Adrenal gland (tissue), 9 donors: ENCODE measurements at regions not wholly inside any gene's neighbourhood (a gene's known extent, or its start where the extent isn't known, plus 50 kb on each side); places are given as distances from the start of the nearest gene placed in this dataset.

Experiments used
- DNase-seq, 7 donors: peaks; one replicate each; pipeline ENCODE4 v3.0.0-alpha.2; 2019 to 2020
- H3K27ac ChIP-seq, 5 donors: fragments of 200-600 bp; sonication (generic) in 4 of 5; 1 replicate in 3 of 5; 2 replicates in 2 of 5; pipeline versions ENCODE4 v1.5.1 to v1.8.0; 2016 to 2020; ENCODE audit warnings: mild to moderate bottlenecking in 1 of 5
- H3K27me3 ChIP-seq: fragments of 200-600 bp; 2 replicates; pipeline ENCODE4 v1.8.0; 2021
- H3K36me3 ChIP-seq, 2 donors: fragments of 200-600 bp; replicated peaks in 1 of 2; 1 replicate in 1 of 2; 2 replicates in 1 of 2; pipeline versions ENCODE4 v1.5.1 to v1.8.0; 2018 to 2022
- H3K4me1 ChIP-seq, 2 donors: fragments of 200-600 bp; replicated peaks in 1 of 2; 1 replicate in 1 of 2; 2 replicates in 1 of 2; pipeline versions ENCODE4 v1.5.1 to v1.8.0; 2018 to 2021
- H3K4me3 ChIP-seq, 4 donors: fragments of 200-600 bp; sonication (generic) in 3 of 4; one replicate each; pipeline ENCODE4 v1.5.1; 2016 to 2018
- H3K9me3 ChIP-seq, 3 donors: fragments of 200-600 bp; sonication (generic) in 1 of 3; replicated peaks in 1 of 3; 1 replicate in 2 of 3; 2 replicates in 1 of 3; pipeline versions ENCODE4 v1.5.1 to v1.8.0; 2016 to 2021
- CTCF ChIP-seq, 6 experiments: fragments of 450-650 bp in 4 of 6; fragments of 200-600 bp in 2 of 6; sonication (generic) in 1 of 6; IDR thresholded peaks; 1 replicate in 5 of 6; 2 replicates in 1 of 6; pipeline versions ENCODE4 v1.5.1 to v1.8.0; 2016 to 2021; ENCODE audit warnings: antibody characterized with exemption in 6 of 6, mild to moderate bottlenecking in 2 of 6, moderate library complexity in 1 of 6
- POLR2A ChIP-seq, 2 donors: fragments of 450-650 bp; IDR thresholded peaks; one replicate each; pipeline ENCODE4 v1.6.1; 2017; ENCODE audit warnings: antibody characterized with exemption in 2 of 2, mild to moderate bottlenecking in 2 of 2, moderate library complexity in 1 of 2
- WGBS, 4 donors: extraction: QIAGEN DNeasy Blood & Tissue Kit in 2 of 4; methylation state at CpG; one replicate each; pipeline versions ENCODE4 v1.1.5 to v1.1.7; 2013 to 2017; 5-methylcytosine and 5-hydroxymethylcytosine counted together
- intact Hi-C, 2 donors: fragments of 100-400 bp; cut with DNase I; formaldehyde crosslinking; loops; one replicate each; pipeline versions ENCODE4 v1.14.1 to v1.15.0; 2022 to 2023
- donor health status: healthy with polysubstance abuse.
- donor health status: Bipolar disorder and iron deficiency.
- donor health status: DM: yes; HTN: yes; CAD: no.
- donor health status: DM: no; HTN: no; CAD: no.
- donor health status: DM: no; HTN: no; CAD: no.

GRCh38 chr6:122302067-122302466 lies 97.4 kb upstream of the HSF2 start:
- no peak overlapping the region for H3K4me3 ChIP-seq
- H3K4me1 ChIP-seq: no peaks in the 10 kb centered on the region
- intact Hi-C loops: no loop called here
- TF ChIP-seq POLR2A (IDR thresholded peaks at IDR 0.05) (no peak), CTCF (IDR thresholded peaks at IDR 0.05) (no peak)
- H3K27ac ChIP-seq: no peak overlapping the region
- no peak for DNase-seq
- no peaks in the 10 kb centered on the region for H3K36me3 ChIP-seq
- H3K27me3 ChIP-seq: no peaks in the 10 kb centered on the region
- H3K9me3 ChIP-seq: no peaks in the 10 kb centered on the region
- 92 to 94% (median 92%) methylated on average over 2 of the region's 2 CpGs for WGBS, 4 donors

GRCh38 chr6:122307577-122307976 lies 91.9 kb upstream of the HSF2 start:
- no peaks in the 10 kb centered on the region for H3K27me3 ChIP-seq
- no peak overlapping the region for H3K27ac ChIP-seq
- H3K9me3 ChIP-seq: no peaks in the 10 kb centered on the region
- TF ChIP-seq CTCF (IDR thresholded peaks at IDR 0.05) (no peak), POLR2A (IDR thresholded peaks at IDR 0.05) (no peak)
- no peaks in the 10 kb centered on the region for H3K4me1 ChIP-seq
- H3K36me3 ChIP-seq: no peaks in the 10 kb centered on the region
- H3K4me3 ChIP-seq: no peak overlapping the region
- DNase-seq: no peak
- 74 to 87% (median 82%) methylated on average over 3 of the region's 3 CpGs for WGBS, 4 donors
- intact Hi-C loops: no loop called here

- intact Hi-C loops: no loop called here
- Histone ChIP-seq H3K27me3 (no peaks in the 10 kb centered on the region), H3K4me1 (no peaks in the 10 kb centered on the region), H3K36me3 (no peaks in the 10 kb centered on the region), H3K4me3 (no peak overlapping the region), H3K27ac (no peak overlapping the region), H3K9me3 (no peaks in the 10 kb centered on the region)
- 69 to 87% (median 82%) methylated on average over 3 to 4 of the region's 4 CpGs for WGBS, 4 donors
- no peak for DNase-seq
- TF ChIP-seq CTCF (IDR thresholded peaks at IDR 0.05) (no peak), POLR2A (IDR thresholded peaks at IDR 0.05) (no peak)
These were observed 91.4 kb upstream of the HSF2 start for GRCh38 chr6:122308074-122308473.

- DNase-seq: no peak
- Histone ChIP-seq H3K9me3 (peaks cover 0 to 6% (median 0%) of the 10 kb centered on the region in 3 donors), H3K4me1 (no peaks in the 10 kb centered on the region), H3K27ac (no peak overlapping the region), H3K36me3 (no peaks in the 10 kb centered on the region), H3K27me3 (no peaks in the 10 kb centered on the region), H3K4me3 (no peak overlapping the region)
- intact Hi-C loops: no loop called here
- TF ChIP-seq POLR2A (IDR thresholded peaks at IDR 0.05): no peak
- no peak for TF ChIP-seq CTCF (IDR thresholded peaks at IDR 0.05)
- 56 to 69% (median 61%) methylated on average over 1 of the region's 1 CpG for WGBS, 4 donors
These were observed 83.6 kb upstream of the HSF2 start for GRCh38 chr6:122315842-122316241.
